GM12875 (cell line): ENCODE measurements at regions not wholly inside any gene's neighbourhood (a gene's known extent, or its start where the extent isn't known, plus 50 kb on each side); places are given as distances from the start of the nearest gene placed in this dataset.

Experiments
- H3K4me3 ChIP-seq: one replicate; pipeline ENCODE4 v1.5.1; 2011; ENCODE audit warnings: low read depth, low read length, control low read depth
- TF ChIP-seq, protein P1 (sequence below): IDR thresholded peaks from 2 replicates; pipeline ENCODE4 v1.5.1; 2011; ENCODE audit warnings: low read depth, mild to moderate bottlenecking, control low read depth, inconsistent platforms, low read length, moderate library complexity, borderline replicate concordance; ENCODE audit not compliant: insufficient read depth

DNA sequence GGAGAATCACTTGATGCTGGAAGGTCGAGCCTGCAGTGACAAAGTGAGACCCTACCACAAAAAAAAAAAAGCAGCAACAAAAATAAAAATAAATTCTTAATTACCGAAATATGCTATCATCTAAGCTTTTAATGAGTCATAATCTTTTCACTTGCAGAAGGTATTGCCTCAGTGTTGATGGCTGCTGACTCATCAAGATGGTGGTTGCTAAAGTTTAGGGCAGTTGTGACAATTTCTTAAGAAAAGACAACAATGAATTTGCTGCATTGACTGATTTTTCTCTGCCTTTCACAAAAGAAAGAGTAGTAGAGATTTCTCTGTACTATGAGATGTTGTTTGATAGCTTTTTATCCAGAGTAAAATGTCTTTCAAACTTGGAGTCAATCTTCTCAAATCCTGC, 1809.0 kb downstream of the SUCLG1 start:
- no peak overlapping the region for H3K4me3 ChIP-seq
- TF ChIP-seq, protein P1, sequence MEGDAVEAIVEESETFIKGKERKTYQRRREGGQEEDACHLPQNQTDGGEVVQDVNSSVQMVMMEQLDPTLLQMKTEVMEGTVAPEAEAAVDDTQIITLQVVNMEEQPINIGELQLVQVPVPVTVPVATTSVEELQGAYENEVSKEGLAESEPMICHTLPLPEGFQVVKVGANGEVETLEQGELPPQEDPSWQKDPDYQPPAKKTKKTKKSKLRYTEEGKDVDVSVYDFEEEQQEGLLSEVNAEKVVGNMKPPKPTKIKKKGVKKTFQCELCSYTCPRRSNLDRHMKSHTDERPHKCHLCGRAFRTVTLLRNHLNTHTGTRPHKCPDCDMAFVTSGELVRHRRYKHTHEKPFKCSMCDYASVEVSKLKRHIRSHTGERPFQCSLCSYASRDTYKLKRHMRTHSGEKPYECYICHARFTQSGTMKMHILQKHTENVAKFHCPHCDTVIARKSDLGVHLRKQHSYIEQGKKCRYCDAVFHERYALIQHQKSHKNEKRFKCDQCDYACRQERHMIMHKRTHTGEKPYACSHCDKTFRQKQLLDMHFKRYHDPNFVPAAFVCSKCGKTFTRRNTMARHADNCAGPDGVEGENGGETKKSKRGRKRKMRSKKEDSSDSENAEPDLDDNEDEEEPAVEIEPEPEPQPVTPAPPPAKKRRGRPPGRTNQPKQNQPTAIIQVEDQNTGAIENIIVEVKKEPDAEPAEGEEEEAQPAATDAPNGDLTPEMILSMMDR = no peak

DNA sequence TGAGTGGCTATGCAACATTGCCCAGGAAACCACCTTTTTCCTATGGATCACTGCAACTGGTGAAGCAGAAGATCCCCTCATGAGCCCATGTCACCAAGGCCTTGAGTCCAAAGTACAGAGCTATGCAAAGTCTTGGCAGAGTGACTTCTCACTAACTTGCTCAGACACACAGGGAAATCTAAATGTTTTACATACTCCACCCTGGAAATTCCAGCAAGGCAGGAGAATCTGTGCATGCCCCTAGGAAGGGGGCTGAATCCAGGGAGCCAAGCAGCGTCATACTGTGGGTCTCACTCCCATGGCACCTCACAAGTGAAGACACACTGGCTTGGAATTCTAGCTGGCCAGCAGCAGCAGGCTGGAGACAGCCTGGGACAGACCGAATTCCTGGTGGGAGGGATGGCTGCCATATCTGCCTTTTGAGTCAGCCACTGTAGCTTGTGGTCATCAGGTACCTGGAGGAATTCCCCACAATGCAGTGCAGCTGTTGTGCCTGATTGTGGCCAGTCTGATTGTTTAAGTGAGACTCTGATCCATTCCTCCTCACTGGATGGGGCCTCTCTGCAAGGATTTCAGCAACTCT, 1817.4 kb downstream of the SUCLG1 start:
- no peak overlapping the region for H3K4me3 ChIP-seq
- TF ChIP-seq, protein P1 = no peak

DNA sequence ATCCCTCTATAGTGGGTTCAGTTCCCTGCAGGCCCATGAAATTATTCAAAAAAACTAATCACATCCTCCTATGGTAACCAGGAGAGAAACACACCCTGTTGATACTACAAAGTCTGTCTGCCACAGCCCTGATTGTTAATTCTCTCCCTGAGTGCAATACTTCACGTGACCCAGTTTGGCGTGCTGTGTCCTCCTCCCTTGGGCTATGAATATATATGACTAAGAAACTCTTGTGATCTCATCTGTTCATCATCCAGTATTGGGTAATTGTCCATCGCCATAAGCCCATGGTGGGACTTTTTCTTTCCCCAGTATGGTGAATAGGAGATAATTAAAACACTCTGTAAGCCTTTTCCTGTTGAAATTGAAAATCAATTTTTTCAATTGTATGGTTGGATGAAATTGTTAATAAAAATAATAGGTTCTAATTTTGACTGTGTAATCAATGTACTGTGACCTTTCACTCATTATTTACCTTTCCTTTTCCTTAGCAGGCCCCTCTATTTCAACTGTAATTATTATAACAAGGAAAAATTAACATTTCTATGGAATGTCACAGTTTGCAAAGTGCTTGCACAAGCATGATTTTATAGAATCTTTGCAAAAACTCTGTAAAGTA, 1822.6 kb downstream of the SUCLG1 start:
- H3K4me3 ChIP-seq = no peak overlapping the region
- TF ChIP-seq, protein P1 = no peak

DNA sequence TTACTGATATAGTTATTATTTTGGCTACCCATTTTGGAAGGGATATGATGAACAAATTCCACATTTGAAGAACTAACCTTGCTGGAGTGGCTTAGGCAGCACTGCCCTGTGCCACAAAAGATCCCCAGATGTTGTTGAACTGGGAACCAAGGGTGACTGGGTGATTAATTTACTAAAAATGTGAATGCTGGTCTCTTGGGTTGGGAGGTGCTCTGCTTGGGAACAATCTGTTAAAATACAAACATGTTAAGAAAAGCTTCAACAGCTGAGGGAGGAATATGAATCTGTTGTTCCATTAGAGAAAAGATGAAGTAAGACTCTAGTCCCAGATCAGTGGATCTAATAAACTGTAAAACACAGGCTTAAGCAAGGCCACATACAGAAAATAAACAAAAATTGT, 1860.1 kb downstream of the SUCLG1 start:
- TF ChIP-seq, protein P1 = no peak
- H3K4me3 ChIP-seq = no peak overlapping the region

DNA sequence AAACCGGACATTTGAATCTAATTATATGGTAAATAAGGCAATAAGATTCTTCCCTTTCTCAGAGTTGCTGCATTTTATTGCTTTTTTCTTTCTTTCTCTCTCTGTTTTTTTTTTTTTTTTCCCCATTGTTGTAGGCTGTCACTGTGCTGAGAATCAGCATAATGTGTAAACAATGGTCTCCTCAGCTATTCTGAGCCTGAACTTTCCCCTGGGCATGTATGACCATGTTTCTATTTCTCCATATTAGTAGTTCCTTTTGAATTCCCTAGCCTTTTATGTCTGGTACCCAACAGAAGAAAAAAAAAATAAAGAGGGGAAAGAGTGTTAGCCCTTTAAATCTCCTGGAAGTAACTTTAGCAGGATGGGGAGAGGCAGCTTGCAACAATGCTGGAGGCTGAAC, 1862.5 kb downstream of the SUCLG1 start:
- TF ChIP-seq, protein P1 = no peak
- H3K4me3 ChIP-seq = no peak overlapping the region

DNA sequence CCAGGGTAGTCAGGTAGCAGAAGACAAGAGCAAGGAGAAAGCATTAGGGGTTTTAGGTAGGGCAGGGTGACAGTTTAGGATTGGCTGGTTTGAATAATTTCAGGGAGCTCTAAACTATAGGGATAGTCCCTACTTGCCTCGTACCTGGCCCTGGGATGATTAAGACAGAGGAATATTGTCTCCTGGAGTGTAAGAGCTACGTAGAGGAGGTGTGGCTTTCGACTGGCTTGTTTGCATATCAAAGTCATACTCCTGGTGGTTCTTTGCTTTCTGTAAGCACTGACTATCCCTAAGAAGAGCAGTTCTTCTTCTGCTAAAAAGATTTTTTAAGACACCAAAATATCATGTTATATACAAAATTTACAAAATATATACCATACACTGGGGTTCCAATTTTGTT, 1867.4 kb downstream of the SUCLG1 start:
- TF ChIP-seq, protein P1 = no peak
- H3K4me3 ChIP-seq = no peak overlapping the region

DNA sequence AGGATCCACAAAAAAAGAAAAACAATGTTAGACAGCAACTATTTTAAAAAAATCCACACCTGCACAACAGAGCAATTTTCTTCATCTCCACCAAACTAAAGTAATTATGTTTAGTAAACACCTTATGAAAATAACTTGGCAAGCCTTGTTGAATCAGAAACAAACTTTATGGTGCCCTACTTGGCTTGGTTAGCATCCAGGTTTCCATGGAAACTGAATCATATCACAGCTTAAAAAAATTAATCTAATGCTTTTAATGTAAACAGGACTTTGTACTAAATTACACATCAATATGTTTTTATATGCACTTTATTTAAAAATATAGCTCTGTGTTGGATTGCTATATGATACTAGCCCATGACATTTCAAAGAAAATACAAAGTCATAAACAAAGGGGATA, 1882.4 kb downstream of the SUCLG1 start:
- TF ChIP-seq, protein P1 = no peak
- H3K4me3 ChIP-seq = no peak overlapping the region
